HFF-Myc (cell line): ENCODE measurements at regions not wholly inside any gene's neighbourhood (a gene's known extent, or its start where the extent isn't known, plus 50 kb on each side); places are given as distances from the start of the nearest gene placed in this dataset.

Experiments
- DNase-seq: peaks from one replicate; pipeline ENCODE4 v3.0.0-alpha.2; 2011; ENCODE audit warnings: low read depth; ENCODE audit errors: extremely low read depth
- H3K4me3 ChIP-seq: replicated peaks from 2 replicates; pipeline ENCODE4 v1.5.1; 2011; ENCODE audit warnings: low read depth, mild to moderate bottlenecking, control low read depth, low read length
- CTCF ChIP-seq: IDR thresholded peaks from 2 replicates; pipeline ENCODE4 v1.5.1; 2012; ENCODE audit warnings: mild to moderate bottlenecking, low read depth, low read length, control low read depth; ENCODE audit errors: missing control alignments

- TF ChIP-seq CTCF: no peak
- DNase-seq: no peak
- H3K4me3 ChIP-seq: no peak overlapping the region
These were observed 433.0 kb downstream of the MDFIC start for GRCh38 chr7:115354925-115355324.

- H3K4me3 ChIP-seq: no peak overlapping the region
- TF ChIP-seq CTCF: peak; percentile 14
- peak; percentile 57 for DNase-seq
These were observed 430.5 kb downstream of the MDFIC start for GRCh38 chr7:115352375-115352774.

GRCh38 chr7:115350764-115351163, 428.9 kb downstream of the MDFIC start:
- no peak overlapping the region for H3K4me3 ChIP-seq
- TF ChIP-seq CTCF: no peak
- no peak for DNase-seq

GRCh38 chr7:115349635-115350034, 427.7 kb downstream of the MDFIC start:
- DNase-seq: no peak
- TF ChIP-seq CTCF: no peak
- H3K4me3 ChIP-seq: no peak overlapping the region

- DNase-seq: peak; percentile 91
- no peak overlapping the region for H3K4me3 ChIP-seq
- no peak for TF ChIP-seq CTCF
These were observed 424.8 kb downstream of the MDFIC start for GRCh38 chr7:115346685-115347084.

- TF ChIP-seq CTCF: no peak
- DNase-seq: peak; percentile 43
- no peak overlapping the region for H3K4me3 ChIP-seq
These were observed 418.9 kb downstream of the MDFIC start for GRCh38 chr7:115340828-115341227.

- TF ChIP-seq CTCF: no peak
- DNase-seq: no peak
- no peak overlapping the region for H3K4me3 ChIP-seq
These were observed 416.1 kb downstream of the MDFIC start for GRCh38 chr7:115338016-115338415.
